ENCODE measurements at regions not wholly inside any gene's neighbourhood (a gene's known extent, or its start where the extent isn't known, plus 50 kb on each side); places are given as distances from the start of the nearest gene placed in this dataset.

DNA sequence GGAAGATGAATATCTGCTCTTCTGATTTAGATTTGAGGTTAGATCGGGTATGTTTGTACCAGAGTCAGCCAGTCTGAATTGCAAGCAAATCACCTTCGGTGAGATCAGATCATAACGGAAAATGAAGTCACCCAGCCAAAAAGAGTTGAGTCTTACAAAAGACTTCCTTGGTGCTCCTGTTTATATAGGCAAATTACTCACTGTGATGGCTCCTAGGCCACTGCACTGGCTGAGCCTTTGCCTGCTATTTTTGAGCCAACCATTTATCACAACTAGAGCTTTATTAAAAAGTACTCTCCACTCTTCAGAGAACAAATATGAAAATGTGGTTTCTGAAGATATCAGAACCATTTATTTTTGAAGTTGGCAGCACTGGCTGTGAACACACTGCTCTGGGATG, 277.7 kb upstream of the PCSK5 start:
- Histone ChIP-seq H3K36me3 (no peaks in the 10 kb centered on the region), H3K27me3 (no peaks in the 10 kb centered on the region), H3K27ac (no peak overlapping the region), H3K4me1 (no peaks in the 10 kb centered on the region), H3K9me3 (no peaks in the 10 kb centered on the region), H3K4me3 (no peak overlapping the region)
- ATAC-seq (no peak), DNase-seq (no peak)
- intact Hi-C loops (cut with DNase I): no loop called here
- no peak for TF ChIP-seq POLR2A (IDR thresholded peaks at IDR 0.05)
- TF ChIP-seq, protein P1, sequence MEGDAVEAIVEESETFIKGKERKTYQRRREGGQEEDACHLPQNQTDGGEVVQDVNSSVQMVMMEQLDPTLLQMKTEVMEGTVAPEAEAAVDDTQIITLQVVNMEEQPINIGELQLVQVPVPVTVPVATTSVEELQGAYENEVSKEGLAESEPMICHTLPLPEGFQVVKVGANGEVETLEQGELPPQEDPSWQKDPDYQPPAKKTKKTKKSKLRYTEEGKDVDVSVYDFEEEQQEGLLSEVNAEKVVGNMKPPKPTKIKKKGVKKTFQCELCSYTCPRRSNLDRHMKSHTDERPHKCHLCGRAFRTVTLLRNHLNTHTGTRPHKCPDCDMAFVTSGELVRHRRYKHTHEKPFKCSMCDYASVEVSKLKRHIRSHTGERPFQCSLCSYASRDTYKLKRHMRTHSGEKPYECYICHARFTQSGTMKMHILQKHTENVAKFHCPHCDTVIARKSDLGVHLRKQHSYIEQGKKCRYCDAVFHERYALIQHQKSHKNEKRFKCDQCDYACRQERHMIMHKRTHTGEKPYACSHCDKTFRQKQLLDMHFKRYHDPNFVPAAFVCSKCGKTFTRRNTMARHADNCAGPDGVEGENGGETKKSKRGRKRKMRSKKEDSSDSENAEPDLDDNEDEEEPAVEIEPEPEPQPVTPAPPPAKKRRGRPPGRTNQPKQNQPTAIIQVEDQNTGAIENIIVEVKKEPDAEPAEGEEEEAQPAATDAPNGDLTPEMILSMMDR (IDR thresholded peaks at IDR 0.05): no peak
- WGBS (ENCODE audit: insufficient coverage, low coverage, low lambda C conversion rate, missing lambda C conversion rate): 43% methylated on average over 3 of the region's 3 CpGs

DNA sequence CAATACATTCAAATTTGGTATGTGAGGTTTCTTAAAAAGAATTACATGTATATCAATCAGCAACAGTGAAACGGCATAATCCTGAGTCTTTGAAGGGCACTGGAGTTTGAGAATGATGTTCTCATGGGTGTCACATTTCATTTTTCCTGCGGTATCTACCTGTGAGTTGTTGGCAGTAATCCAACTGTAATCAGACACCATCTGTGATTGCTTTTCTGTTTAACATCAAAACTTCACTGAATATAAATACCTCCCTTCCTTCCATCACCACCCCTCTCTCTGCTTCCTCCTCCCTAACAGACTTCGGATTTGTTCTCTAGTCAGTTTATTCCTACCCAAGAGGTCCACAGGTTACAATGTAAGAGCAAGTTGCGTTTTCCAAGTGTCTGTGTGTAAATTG, 275.2 kb upstream of the PCSK5 start:
- Histone ChIP-seq H3K9me3 (no peaks in the 10 kb centered on the region), H3K4me3 (no peak overlapping the region), H3K36me3 (no peaks in the 10 kb centered on the region), H3K4me1 (no peaks in the 10 kb centered on the region), H3K27me3 (no peaks in the 10 kb centered on the region), H3K27ac (no peak overlapping the region)
- DNase-seq (no peak), ATAC-seq (no peak)
- WGBS (ENCODE audit: insufficient coverage, low coverage, low lambda C conversion rate, missing lambda C conversion rate): 46% methylated on average over 4 of the region's 4 CpGs
- TF ChIP-seq, protein P1 (IDR thresholded peaks at IDR 0.05): no peak
- no peak for TF ChIP-seq POLR2A (IDR thresholded peaks at IDR 0.05)
- intact Hi-C loops (cut with DNase I): no loop called here

DNA sequence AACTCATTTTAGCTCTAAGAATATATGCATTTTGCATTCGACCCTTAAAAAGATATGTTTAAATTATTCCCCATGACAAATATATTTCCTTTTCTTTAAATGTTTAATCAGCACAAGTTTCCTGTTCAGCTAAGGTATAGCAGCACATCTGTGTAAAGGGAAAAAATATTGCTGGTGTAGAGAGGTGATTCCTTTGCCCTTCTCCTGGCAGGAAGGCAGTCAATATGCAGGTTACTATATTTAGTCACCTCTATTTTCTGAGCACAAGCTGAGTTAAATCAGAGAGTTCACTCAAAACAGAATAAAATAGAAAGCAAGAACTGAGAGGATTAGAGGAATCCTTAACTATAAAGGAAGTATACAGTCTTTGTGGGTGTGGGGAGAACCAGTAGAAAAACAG, 274.4 kb upstream of the PCSK5 start:
- intact Hi-C loops (cut with DNase I): no loop called here
- Histone ChIP-seq H3K27ac (no peak overlapping the region), H3K9me3 (no peaks in the 10 kb centered on the region), H3K4me1 (no peaks in the 10 kb centered on the region), H3K27me3 (no peaks in the 10 kb centered on the region), H3K4me3 (no peak overlapping the region), H3K36me3 (no peaks in the 10 kb centered on the region)
- DNase-seq: no peak
- 4% methylated on average over 1 of the region's 1 CpG for WGBS (ENCODE audit: insufficient coverage, low coverage, low lambda C conversion rate, missing lambda C conversion rate)
- TF ChIP-seq, protein P1 (IDR thresholded peaks at IDR 0.05): no peak
- no peak for TF ChIP-seq POLR2A (IDR thresholded peaks at IDR 0.05)
- no peak for ATAC-seq

DNA sequence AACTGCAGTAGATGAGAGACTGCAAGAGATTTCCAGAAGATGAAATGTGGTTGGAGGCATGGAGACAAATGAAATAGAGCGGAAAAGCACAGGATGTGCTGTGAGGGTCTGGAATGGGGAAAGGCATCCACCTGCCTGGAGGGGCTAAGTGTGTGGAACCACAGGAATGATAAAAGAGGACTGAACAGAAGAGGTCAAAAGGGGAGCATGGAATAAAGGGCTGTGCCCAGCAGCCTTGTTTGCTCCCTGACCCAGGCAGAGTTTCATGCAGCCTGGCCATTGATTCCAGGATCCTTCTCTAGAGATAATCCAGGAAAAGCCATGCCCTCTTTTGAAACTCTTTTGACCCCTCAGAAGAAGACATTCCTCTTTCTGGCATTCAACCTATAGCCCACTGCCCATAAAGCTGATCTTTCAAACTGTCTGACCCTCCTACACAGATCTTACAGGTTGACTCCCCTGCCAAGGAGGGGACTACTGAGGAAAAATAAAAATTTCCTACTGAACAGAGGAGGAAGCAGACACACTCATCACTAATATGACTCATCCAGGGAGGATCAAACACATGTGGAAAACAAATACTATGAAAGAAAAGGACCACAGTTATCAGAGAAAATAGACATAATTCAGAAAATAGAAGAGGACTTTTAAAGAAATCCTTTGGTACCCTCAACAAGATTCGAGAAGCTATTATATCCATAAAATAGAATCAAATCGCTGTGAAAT, 273.5 kb upstream of the PCSK5 start:
- intact Hi-C loops (cut with DNase I): no loop called here
- no peaks in the 10 kb centered on the region for H3K27me3 ChIP-seq
- no peak for ATAC-seq
- H3K4me3 ChIP-seq: no peak overlapping the region
- H3K9me3 ChIP-seq: no peaks in the 10 kb centered on the region
- WGBS (ENCODE audit: insufficient coverage, low coverage, low lambda C conversion rate, missing lambda C conversion rate): 86% methylated on average over 3 of the region's 3 CpGs
- no peak overlapping the region for H3K27ac ChIP-seq
- TF ChIP-seq POLR2A (IDR thresholded peaks at IDR 0.05): no peak
- TF ChIP-seq, protein P1 (IDR thresholded peaks at IDR 0.05): no peak
- DNase-seq: no peak
- H3K4me1 ChIP-seq: no peaks in the 10 kb centered on the region
- H3K36me3 ChIP-seq: no peaks in the 10 kb centered on the region

DNA sequence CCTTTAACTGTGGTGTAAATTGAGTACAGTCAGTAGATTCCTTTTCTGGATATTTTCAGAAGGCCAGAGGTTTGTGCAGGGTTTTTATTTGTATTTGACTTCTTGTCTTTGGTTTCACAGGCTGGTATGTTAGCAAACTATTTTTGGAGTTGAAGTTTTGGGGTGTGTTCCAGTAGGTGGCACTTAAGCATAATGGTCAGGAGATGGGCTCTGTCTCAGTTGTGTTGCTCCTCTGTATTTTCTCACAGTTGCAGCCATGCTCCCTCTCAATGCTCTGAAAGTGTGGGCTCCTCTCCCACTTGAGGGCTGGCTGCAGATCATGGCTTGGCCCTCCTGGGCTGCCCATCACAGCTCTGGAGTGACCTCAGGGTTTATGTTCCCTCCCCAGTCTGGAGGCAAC, 267.0 kb upstream of the PCSK5 start:
- TF ChIP-seq, protein P1 (IDR thresholded peaks at IDR 0.05): no peak
- no peak for TF ChIP-seq POLR2A (IDR thresholded peaks at IDR 0.05)
- intact Hi-C loops (cut with DNase I): no loop called here
- ATAC-seq (peak in 1 of 4 donors; percentile 26), DNase-seq (no peak)
- H3K9me3 ChIP-seq: no peaks in the 10 kb centered on the region
- H3K4me1 ChIP-seq: no peaks in the 10 kb centered on the region
- H3K27ac ChIP-seq: no peak overlapping the region
- H3K27me3 ChIP-seq: no peaks in the 10 kb centered on the region
- no peak overlapping the region for H3K4me3 ChIP-seq
- H3K36me3 ChIP-seq: no peaks in the 10 kb centered on the region
